ENCODE measurements at regions not wholly inside any gene's neighbourhood (a gene's known extent, or its start where the extent isn't known, plus 50 kb on each side); places are given as distances from the start of the nearest gene placed in this dataset.

GRCh38 chr16:79847569-79847968 lies 247.0 kb upstream of the MAF start:
- no peak for TF ChIP-seq CTCF (conservative IDR thresholded peaks at IDR 0.05; ENCODE audit: low read depth, low read length)
- TF ChIP-seq EZH2phosphoT487 (IDR thresholded peaks at IDR 0.05; ENCODE audit: borderline replicate concordance, low read length): no peak
- TF ChIP-seq EZH2 (IDR thresholded peaks at IDR 0.05; ENCODE audit: low read length, unreplicated experiment): no peak

All from PC-3 (cell line).